Neural progenitor cell (in vitro differentiated cells): ENCODE measurements at regions not wholly inside any gene's neighbourhood (a gene's known extent, or its start where the extent isn't known, plus 50 kb on each side); places are given as distances from the start of the nearest gene placed in this dataset.

Source experiments
- EZH2 ChIP-seq: fragments of 200-600 bp; sonication (generic); IDR thresholded peaks from 2 replicates; pipeline ENCODE4 v1.6.1; 2017; ENCODE audit warnings: antibody characterized with exemption, mild to moderate bottlenecking, moderate library complexity
- EZH2phosphoT487 ChIP-seq: fragments of 200-600 bp; sonication (generic); IDR thresholded peaks from 2 replicates; pipeline ENCODE4 v1.6.1; 2017; ENCODE audit warnings: antibody characterized with exemption
- TF ChIP-seq, protein P1 (sequence below): fragments of 200-600 bp; sonication (generic); IDR thresholded peaks from 2 replicates; pipeline ENCODE4 v1.5.1; 2017; ENCODE audit warnings: antibody characterized with exemption, mild to moderate bottlenecking

DNA sequence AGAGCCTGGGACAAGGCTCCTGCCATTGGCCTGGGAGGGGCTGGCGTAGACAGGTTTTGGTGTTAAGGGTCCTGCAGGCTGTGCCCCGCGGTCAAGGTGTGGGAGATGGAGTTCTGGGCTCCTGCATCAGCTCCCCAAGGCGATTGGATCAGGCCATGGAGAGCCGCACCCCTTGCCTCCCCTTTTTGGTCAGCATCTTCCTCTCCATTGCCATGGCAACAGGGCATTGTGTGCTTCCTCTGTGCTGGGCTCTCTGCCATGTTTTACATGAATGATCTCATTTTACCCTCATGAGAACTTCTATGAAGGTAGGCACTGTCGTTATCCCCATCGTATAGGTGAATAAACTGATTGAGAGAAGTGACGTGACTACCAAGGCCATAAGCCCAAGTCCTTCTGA, 344.3 kb upstream of the CLINT1 start:
- TF ChIP-seq, protein P1, sequence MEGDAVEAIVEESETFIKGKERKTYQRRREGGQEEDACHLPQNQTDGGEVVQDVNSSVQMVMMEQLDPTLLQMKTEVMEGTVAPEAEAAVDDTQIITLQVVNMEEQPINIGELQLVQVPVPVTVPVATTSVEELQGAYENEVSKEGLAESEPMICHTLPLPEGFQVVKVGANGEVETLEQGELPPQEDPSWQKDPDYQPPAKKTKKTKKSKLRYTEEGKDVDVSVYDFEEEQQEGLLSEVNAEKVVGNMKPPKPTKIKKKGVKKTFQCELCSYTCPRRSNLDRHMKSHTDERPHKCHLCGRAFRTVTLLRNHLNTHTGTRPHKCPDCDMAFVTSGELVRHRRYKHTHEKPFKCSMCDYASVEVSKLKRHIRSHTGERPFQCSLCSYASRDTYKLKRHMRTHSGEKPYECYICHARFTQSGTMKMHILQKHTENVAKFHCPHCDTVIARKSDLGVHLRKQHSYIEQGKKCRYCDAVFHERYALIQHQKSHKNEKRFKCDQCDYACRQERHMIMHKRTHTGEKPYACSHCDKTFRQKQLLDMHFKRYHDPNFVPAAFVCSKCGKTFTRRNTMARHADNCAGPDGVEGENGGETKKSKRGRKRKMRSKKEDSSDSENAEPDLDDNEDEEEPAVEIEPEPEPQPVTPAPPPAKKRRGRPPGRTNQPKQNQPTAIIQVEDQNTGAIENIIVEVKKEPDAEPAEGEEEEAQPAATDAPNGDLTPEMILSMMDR = no peak
- no peak for TF ChIP-seq EZH2
- no peak for TF ChIP-seq EZH2phosphoT487
